IMR-90 (cell line): ENCODE measurements at regions not wholly inside any gene's neighbourhood (a gene's known extent, or its start where the extent isn't known, plus 50 kb on each side); places are given as distances from the start of the nearest gene placed in this dataset.

Source experiments
- ATAC-seq: fragments of 200-7000 bp; cut with Tn5 transposase; 2 replicates; pipeline ENCODE4 v1.9.1; 2020; ENCODE audit warnings: low read depth, mild to moderate bottlenecking, moderate library complexity
- BruUV-seq: library from RNA; stranded (reverse); fragments of 400-500 nt; replicated peaks from 2 replicates; lab custom pipeline; 2021; lab: Mats Ljungman, UMichigan
- CTCF ChIA-PET: fragments of 300-600 bp; formaldehyde crosslinking; extraction: SDS; loops from one replicate; lab custom pipeline; 2021; ENCODE audit warnings: antibody characterized with exemption; lab: Yijun Ruan, JAX
- POLR2A ChIA-PET: fragments of 300-600 bp; sonication (Branson Sonifier 250); formaldehyde crosslinking; loops from one replicate; lab custom pipeline; 2022; ENCODE audit warnings: antibody characterized with exemption; ENCODE audit not compliant: unreplicated experiment; lab: Charles Lee
- DNase-seq: peaks from one replicate; pipeline ENCODE4 v3.0.0; 2013
- H2AFZ ChIP-seq: replicated peaks from 2 replicates; pipeline ENCODE3; 2013; ENCODE audit warnings: low read length, mild to moderate bottlenecking; ENCODE audit not compliant: poor library complexity
- H2AK5ac ChIP-seq: 2 replicates; pipeline ENCODE4 v1.6.1; 2013; ENCODE audit warnings: low read depth, low read length, inconsistent platforms
- H2AK9ac ChIP-seq: replicated peaks from 2 replicates; pipeline ENCODE3; 2013; ENCODE audit warnings: mild to moderate bottlenecking, low read depth, low read length, moderate library complexity; ENCODE audit not compliant: poor library complexity
- H2BK120ac ChIP-seq: 2 replicates; pipeline ENCODE4 v1.6.1; 2013; ENCODE audit warnings: low read depth, low read length, inconsistent platforms
- H2BK15ac ChIP-seq: 3 replicates; pipeline ENCODE4 v1.6.1; 2013; ENCODE audit warnings: low read depth, low read length, inconsistent platforms
- H2BK20ac ChIP-seq: 2 replicates; pipeline ENCODE4 v1.6.1; 2013; ENCODE audit warnings: low read depth, mild to moderate bottlenecking, inconsistent platforms, low read length, moderate library complexity
- H2BK5ac ChIP-seq: 2 replicates; pipeline ENCODE4 v1.6.1; 2013; ENCODE audit warnings: mild to moderate bottlenecking, low read depth, low read length, inconsistent platforms; ENCODE audit not compliant: poor library complexity, severe bottlenecking
- H3K14ac ChIP-seq: replicated peaks from 2 replicates; pipeline ENCODE4 v1.6.1; 2013; ENCODE audit warnings: low read depth, low read length, inconsistent platforms
- H3K18ac ChIP-seq: 2 replicates; pipeline ENCODE4 v1.6.1; 2013; ENCODE audit warnings: low read depth, low read length, control low read depth
- H3K23ac ChIP-seq: 2 replicates; pipeline ENCODE4 v1.6.1; 2013; ENCODE audit warnings: low read depth, low read length, inconsistent platforms
- H3K27ac ChIP-seq: 2 replicates; pipeline ENCODE4 v1.5.1; 2013; ENCODE audit warnings: mild to moderate bottlenecking, control low read depth, low read length; ENCODE audit not compliant: insufficient read depth
- H3K27me3 ChIP-seq: 2 replicates; pipeline ENCODE4 v1.6.1; 2013; ENCODE audit warnings: low read length; ENCODE audit not compliant: control insufficient read depth, insufficient read depth
- H3K36me3 ChIP-seq: 2 replicates; pipeline ENCODE4 v1.6.1; 2013; ENCODE audit warnings: low read length, mixed read lengths; ENCODE audit not compliant: control insufficient read depth, insufficient read depth
- H3K4ac ChIP-seq: 2 replicates; pipeline ENCODE4 v1.6.1; 2013; ENCODE audit warnings: low read depth, low read length, inconsistent platforms
- H3K4me1 ChIP-seq: 2 replicates; pipeline ENCODE4 v1.6.1; 2013; ENCODE audit warnings: low read length, mixed read lengths; ENCODE audit not compliant: control insufficient read depth, insufficient read depth
- H3K4me2 ChIP-seq: 2 replicates; pipeline ENCODE4 v1.6.1; 2013; ENCODE audit warnings: low read depth, mild to moderate bottlenecking, control low read depth, low read length, moderate library complexity
- H3K4me3 ChIP-seq: 2 replicates; pipeline ENCODE4 v1.5.1; 2013; ENCODE audit warnings: low read depth, mild to moderate bottlenecking, control low read depth, low read length, moderate library complexity; ENCODE audit not compliant: insufficient read depth
- H3K56ac ChIP-seq: 2 replicates; pipeline ENCODE4 v1.6.1; 2013; ENCODE audit warnings: low read length, inconsistent platforms; ENCODE audit not compliant: insufficient read depth; ENCODE audit errors: extremely low read depth
- H3K79me1 ChIP-seq, 2 experiments: 2 replicates each; pipeline ENCODE4 v1.6.1; 2013; ENCODE audit warnings: low read length in 2 of 2, inconsistent platforms in 1 of 2, low read depth in 1 of 2
- H3K9ac ChIP-seq: 2 replicates; pipeline ENCODE4 v1.6.1; 2013; ENCODE audit warnings: low read depth, low read length, control low read depth
- H3K9me1 ChIP-seq: 2 replicates; pipeline ENCODE4 v1.6.1; 2013; ENCODE audit warnings: low read length, inconsistent platforms; ENCODE audit not compliant: insufficient read depth
- H3K9me3 ChIP-seq: 2 replicates; pipeline ENCODE4 v1.6.1; 2013; ENCODE audit warnings: low read length; ENCODE audit not compliant: control insufficient read depth, insufficient read depth
- H4K20me1 ChIP-seq: 2 replicates; pipeline ENCODE4 v1.6.1; 2013; ENCODE audit warnings: low read length, inconsistent platforms; ENCODE audit not compliant: insufficient read depth
- H4K5ac ChIP-seq: 2 replicates; pipeline ENCODE4 v1.6.1; 2013; ENCODE audit warnings: mild to moderate bottlenecking, low read depth, low read length, control low read depth
- H4K8ac ChIP-seq, 2 experiments: 2 replicates each; pipeline ENCODE4 v1.6.1; 2013; ENCODE audit warnings: low read depth in 2 of 2, low read length in 2 of 2, control low read depth in 1 of 2, inconsistent platforms in 1 of 2
- H4K91ac ChIP-seq: 2 replicates; pipeline ENCODE4 v1.6.1; 2013; ENCODE audit warnings: low read depth, low read length, inconsistent platforms; ENCODE audit not compliant: insufficient read depth
- BHLHE40 ChIP-seq: fragments of 150-350 bp; IDR thresholded peaks from 2 replicates; pipeline ENCODE4 v1.6.1; 2016; ENCODE audit warnings: mild to moderate bottlenecking, low read depth, low read length
- CEBPB ChIP-seq: IDR thresholded peaks from 2 replicates; pipeline ENCODE4 v1.6.1; 2012; ENCODE audit warnings: low read depth, low read length, improper control_type of control experiment
- FOS ChIP-seq: fragments of 150-350 bp; IDR thresholded peaks from 2 replicates; pipeline ENCODE4 v1.6.1; 2016; ENCODE audit warnings: low read depth, low read length
- MAFK ChIP-seq: IDR thresholded peaks from 2 replicates; pipeline ENCODE4 v1.6.1; 2012; ENCODE audit warnings: low read depth, low read length, improper control_type of control experiment
- MAZ ChIP-seq: IDR thresholded peaks from 2 replicates; pipeline ENCODE4 v1.6.1; 2012; ENCODE audit warnings: low read depth, mild to moderate bottlenecking, low read length, improper control_type of control experiment, moderate library complexity, borderline replicate concordance
- MXI1 ChIP-seq: IDR thresholded peaks from 2 replicates; pipeline ENCODE4 v1.6.1; 2012; ENCODE audit warnings: low read depth, mild to moderate bottlenecking, low read length, moderate library complexity, borderline replicate concordance
- NFE2L2 ChIP-seq: fragments of 150-350 bp; IDR thresholded peaks from 2 replicates; pipeline ENCODE4 v1.6.1; 2016; ENCODE audit warnings: low read depth, mild to moderate bottlenecking, low read length
- POLR2A ChIP-seq: IDR thresholded peaks from 2 replicates; pipeline ENCODE4 v1.6.1; 2012; ENCODE audit warnings: mild to moderate bottlenecking, low read depth, low read length
- RAD21 ChIP-seq: IDR thresholded peaks from 2 replicates; pipeline ENCODE4 v1.6.1; 2012; ENCODE audit warnings: low read length, improper control_type of control experiment
- RFX5 ChIP-seq: IDR thresholded peaks from 2 replicates; pipeline ENCODE4 v1.8.0; 2012; ENCODE audit warnings: low read depth, mild to moderate bottlenecking, low read length, moderate library complexity
- SMC3 ChIP-seq: fragments of 150-350 bp; IDR thresholded peaks from 2 replicates; pipeline ENCODE4 v1.6.1; 2016; ENCODE audit warnings: low read depth, mild to moderate bottlenecking, antibody characterized with exemption, low read length, moderate library complexity
- WGBS, 2 experiments: methylation state at CpG; one replicate each; pipeline versions ENCODE4 v1.1.5 to v1.1.7; 2013; ENCODE audit warnings: missing lambda C conversion rate in 2 of 2; ENCODE audit not compliant: insufficient read length in 1 of 2; ENCODE audit errors: extremely low coverage in 2 of 2; 5-methylcytosine and 5-hydroxymethylcytosine counted together
- dilution Hi-C: fragments of 300-500 bp; cut with HindIII; formaldehyde crosslinking; loops from one replicate; pipeline ENCODE4 v1.14.3; 2018; ENCODE audit warnings: low sequenced_read_pairs; ENCODE audit not compliant: unreplicated experiment
- in situ Hi-C: fragments of 300-500 bp; cut with MboI; formaldehyde crosslinking; loops from 3 replicates; pipeline ENCODE4 v1.14.3; 2019; ENCODE audit warnings: low sequenced_read_pairs, inconsistent platforms, mixed read lengths
- intact Hi-C: fragments of 100-400 bp; cut with micrococcal nuclease; formaldehyde crosslinking; loops from 2 replicates; pipeline ENCODE4 v1.10.0; 2022
- TF ChIP-seq, protein P1 (sequence below): fragments of 150-350 bp; IDR thresholded peaks from 2 replicates; pipeline ENCODE4 v1.6.1; 2016; ENCODE audit warnings: low read depth, mild to moderate bottlenecking, low read length, moderate library complexity, borderline replicate concordance
- TF ChIP-seq, protein P2 (sequence below): conservative IDR thresholded peaks from 2 replicates; pipeline ENCODE4 v1.5.1; 2012; ENCODE audit warnings: mild to moderate bottlenecking, low read depth, low read length, improper control_type of control experiment
- TF ChIP-seq, protein P3 (sequence below): fragments of 150-350 bp; IDR thresholded peaks from 2 replicates; pipeline ENCODE4 v1.6.1; 2017; ENCODE audit warnings: mild to moderate bottlenecking, antibody characterized with exemption, low read length, low read depth

DNA sequence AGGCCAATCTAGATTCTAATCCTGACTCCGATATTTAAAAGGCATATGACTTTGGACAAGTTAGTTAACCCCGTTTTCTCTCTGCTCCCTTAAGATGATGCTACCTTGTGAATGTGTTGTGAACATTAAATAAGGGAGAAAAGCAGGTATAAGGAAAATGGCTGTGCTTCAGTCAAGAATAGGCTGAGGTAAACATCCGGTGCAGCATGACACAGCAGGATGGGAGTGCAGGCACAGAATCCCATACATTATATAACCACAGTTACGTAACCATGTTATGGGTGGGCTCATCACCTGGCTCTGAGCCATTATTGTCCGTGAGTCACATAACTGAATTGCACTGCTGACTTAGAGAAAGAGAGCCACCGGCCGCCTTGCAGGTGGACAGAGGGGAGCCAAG, 382.2 kb upstream of the ANO5 start:
- in situ Hi-C loops = no loop called here
- CTCF ChIA-PET = no interaction called here
- no peak overlapping the region for H4K91ac ChIP-seq

More for the DNA sequence above, 382.2 kb upstream of the ANO5 start:
- Histone ChIP-seq H2BK15ac (no peak overlapping the region), H3K23ac (no peak overlapping the region), H2BK5ac (no peak overlapping the region), H3K27me3 (no peaks in the 10 kb centered on the region), H2BK120ac (no peak overlapping the region), H3K56ac (no peak overlapping the region), H2AK5ac (no peak overlapping the region), H3K36me3 (no peaks in the 10 kb centered on the region), H4K20me1 (no peaks in the 10 kb centered on the region), H3K4me3 (no peak overlapping the region), H2AFZ (no peak overlapping the region), H2BK20ac (no peak overlapping the region), H4K5ac (no peak overlapping the region), H4K8ac (no peak overlapping the region), H3K14ac (no peak overlapping the region), H3K79me1 (no peaks in the 10 kb centered on the region), H3K4ac (no peak overlapping the region), H3K27ac (no peak overlapping the region), H3K4me2 (no peak overlapping the region), H3K4me1 (no peaks in the 10 kb centered on the region), H3K18ac (no peak overlapping the region), H3K9me1 (no peaks in the 10 kb centered on the region), H3K9ac (no peak overlapping the region), H3K9me3 (peaks cover 21% of the 10 kb centered on the region), H2AK9ac (no peak overlapping the region)
- TF ChIP-seq FOS = no peak
- TF ChIP-seq, protein P1, sequence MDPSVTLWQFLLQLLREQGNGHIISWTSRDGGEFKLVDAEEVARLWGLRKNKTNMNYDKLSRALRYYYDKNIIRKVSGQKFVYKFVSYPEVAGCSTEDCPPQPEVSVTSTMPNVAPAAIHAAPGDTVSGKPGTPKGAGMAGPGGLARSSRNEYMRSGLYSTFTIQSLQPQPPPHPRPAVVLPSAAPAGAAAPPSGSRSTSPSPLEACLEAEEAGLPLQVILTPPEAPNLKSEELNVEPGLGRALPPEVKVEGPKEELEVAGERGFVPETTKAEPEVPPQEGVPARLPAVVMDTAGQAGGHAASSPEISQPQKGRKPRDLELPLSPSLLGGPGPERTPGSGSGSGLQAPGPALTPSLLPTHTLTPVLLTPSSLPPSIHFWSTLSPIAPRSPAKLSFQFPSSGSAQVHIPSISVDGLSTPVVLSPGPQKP = no peak
- TF ChIP-seq RAD21 = no peak
- no peak for TF ChIP-seq BHLHE40
- TF ChIP-seq, protein P2, sequence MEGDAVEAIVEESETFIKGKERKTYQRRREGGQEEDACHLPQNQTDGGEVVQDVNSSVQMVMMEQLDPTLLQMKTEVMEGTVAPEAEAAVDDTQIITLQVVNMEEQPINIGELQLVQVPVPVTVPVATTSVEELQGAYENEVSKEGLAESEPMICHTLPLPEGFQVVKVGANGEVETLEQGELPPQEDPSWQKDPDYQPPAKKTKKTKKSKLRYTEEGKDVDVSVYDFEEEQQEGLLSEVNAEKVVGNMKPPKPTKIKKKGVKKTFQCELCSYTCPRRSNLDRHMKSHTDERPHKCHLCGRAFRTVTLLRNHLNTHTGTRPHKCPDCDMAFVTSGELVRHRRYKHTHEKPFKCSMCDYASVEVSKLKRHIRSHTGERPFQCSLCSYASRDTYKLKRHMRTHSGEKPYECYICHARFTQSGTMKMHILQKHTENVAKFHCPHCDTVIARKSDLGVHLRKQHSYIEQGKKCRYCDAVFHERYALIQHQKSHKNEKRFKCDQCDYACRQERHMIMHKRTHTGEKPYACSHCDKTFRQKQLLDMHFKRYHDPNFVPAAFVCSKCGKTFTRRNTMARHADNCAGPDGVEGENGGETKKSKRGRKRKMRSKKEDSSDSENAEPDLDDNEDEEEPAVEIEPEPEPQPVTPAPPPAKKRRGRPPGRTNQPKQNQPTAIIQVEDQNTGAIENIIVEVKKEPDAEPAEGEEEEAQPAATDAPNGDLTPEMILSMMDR = no peak
- TF ChIP-seq NFE2L2 = no peak
- TF ChIP-seq POLR2A = no peak
- no peak for TF ChIP-seq MXI1
- no peak for TF ChIP-seq MAZ
- no peak for TF ChIP-seq SMC3
- no peak for TF ChIP-seq CEBPB
- TF ChIP-seq, protein P3, sequence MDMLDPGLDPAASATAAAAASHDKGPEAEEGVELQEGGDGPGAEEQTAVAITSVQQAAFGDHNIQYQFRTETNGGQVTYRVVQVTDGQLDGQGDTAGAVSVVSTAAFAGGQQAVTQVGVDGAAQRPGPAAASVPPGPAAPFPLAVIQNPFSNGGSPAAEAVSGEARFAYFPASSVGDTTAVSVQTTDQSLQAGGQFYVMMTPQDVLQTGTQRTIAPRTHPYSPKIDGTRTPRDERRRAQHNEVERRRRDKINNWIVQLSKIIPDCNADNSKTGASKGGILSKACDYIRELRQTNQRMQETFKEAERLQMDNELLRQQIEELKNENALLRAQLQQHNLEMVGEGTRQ = no peak
- no peak for TF ChIP-seq MAFK
- no peak for TF ChIP-seq RFX5
- DNase-seq = no peak
- POLR2A ChIA-PET = no interaction called here
- no TSS peak for BruUV-seq
- dilution Hi-C loops = no loop called here
- 50% methylated on average over 2 of the region's 7 CpGs; no CpG with 5 or more reads in 1 of the 2 experiments for WGBS, 2 experiments
- intact Hi-C loops = no loop called here
- ATAC-seq = no peak
